ENCODE measurements at regions not wholly inside any gene's neighbourhood (a gene's known extent, or its start where the extent isn't known, plus 50 kb on each side); places are given as distances from the start of the nearest gene placed in this dataset.

DNA sequence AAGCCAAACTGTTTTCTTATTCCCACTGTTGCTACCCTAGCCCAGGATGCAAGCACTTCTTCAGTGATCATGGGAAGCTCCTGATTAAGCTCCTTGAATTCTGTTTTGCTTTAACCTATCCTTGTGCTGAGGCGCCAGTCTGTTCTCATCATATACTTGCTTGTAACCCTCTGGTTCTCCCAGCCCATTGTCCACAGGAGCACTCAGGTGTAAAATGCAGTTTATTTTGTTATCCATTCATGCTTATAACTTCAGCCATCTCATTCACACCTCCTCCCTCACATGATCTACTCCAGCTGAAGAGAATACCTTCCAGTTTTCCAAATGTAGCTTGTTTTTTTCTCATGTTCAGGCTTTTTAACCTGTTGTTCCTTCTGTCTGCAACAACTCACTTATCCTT lies 402.1 kb upstream of the BRINP1 start:
- TF ChIP-seq POLR2A (IDR thresholded peaks at IDR 0.05) (no peak), CTCF (IDR thresholded peaks at IDR 0.05) (no peak)
